Loucy (cell line): ENCODE measurements at regions not wholly inside any gene's neighbourhood (a gene's known extent, or its start where the extent isn't known, plus 50 kb on each side); places are given as distances from the start of the nearest gene placed in this dataset.

Experiments used
- EZH2phosphoT487 ChIP-seq: fragments of 200-600 bp; IDR thresholded peaks from 2 replicates; pipeline ENCODE4 v1.6.1; 2018; ENCODE audit warnings: antibody characterized with exemption, mild to moderate bottlenecking, moderate library complexity, borderline replicate concordance
- TF ChIP-seq, protein P1 (sequence below): fragments of 200-600 bp; sonication (generic); conservative IDR thresholded peaks from 2 replicates; pipeline ENCODE4 v1.5.1; 2014; ENCODE audit warnings: mild to moderate bottlenecking, antibody characterized with exemption, low read length

DNA sequence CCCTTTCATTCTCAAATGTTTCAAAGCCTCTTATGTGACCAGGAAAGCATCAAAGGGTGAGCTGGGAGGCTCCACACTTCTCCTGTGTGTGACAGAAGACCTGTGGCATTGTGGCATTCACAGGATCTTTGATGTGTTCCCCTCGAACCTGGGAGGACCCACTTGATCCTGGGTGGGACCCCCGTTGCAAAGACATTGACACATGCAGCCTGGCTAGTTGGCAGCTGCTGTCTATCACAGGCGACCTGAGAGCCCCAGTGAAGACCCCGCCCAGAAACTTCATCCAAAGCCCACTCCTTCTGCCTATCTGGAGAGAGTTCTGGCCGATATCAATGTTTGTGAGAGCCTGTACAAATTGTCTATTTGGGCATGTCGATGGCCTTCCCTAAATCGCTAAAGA, 140.4 kb upstream of the ATP2B2 start:
- TF ChIP-seq, protein P1, sequence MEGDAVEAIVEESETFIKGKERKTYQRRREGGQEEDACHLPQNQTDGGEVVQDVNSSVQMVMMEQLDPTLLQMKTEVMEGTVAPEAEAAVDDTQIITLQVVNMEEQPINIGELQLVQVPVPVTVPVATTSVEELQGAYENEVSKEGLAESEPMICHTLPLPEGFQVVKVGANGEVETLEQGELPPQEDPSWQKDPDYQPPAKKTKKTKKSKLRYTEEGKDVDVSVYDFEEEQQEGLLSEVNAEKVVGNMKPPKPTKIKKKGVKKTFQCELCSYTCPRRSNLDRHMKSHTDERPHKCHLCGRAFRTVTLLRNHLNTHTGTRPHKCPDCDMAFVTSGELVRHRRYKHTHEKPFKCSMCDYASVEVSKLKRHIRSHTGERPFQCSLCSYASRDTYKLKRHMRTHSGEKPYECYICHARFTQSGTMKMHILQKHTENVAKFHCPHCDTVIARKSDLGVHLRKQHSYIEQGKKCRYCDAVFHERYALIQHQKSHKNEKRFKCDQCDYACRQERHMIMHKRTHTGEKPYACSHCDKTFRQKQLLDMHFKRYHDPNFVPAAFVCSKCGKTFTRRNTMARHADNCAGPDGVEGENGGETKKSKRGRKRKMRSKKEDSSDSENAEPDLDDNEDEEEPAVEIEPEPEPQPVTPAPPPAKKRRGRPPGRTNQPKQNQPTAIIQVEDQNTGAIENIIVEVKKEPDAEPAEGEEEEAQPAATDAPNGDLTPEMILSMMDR = no peak
- TF ChIP-seq EZH2phosphoT487 = no peak
